Mammary epithelial cell (primary cell): ENCODE measurements at regions not wholly inside any gene's neighbourhood (a gene's known extent, or its start where the extent isn't known, plus 50 kb on each side); places are given as distances from the start of the nearest gene placed in this dataset.

Experiments used
- EZH2 ChIP-seq: IDR thresholded peaks from 2 replicates; pipeline ENCODE4 v1.6.1; 2012; ENCODE audit warnings: low read length, inconsistent platforms, borderline replicate concordance
- TF ChIP-seq, protein P1 (sequence below), 2 donors: IDR thresholded peaks in 1 of 2; conservative IDR thresholded peaks in 1 of 2; 2 replicates each; pipeline ENCODE4 v1.5.1; 2011 to 2012; ENCODE audit warnings: inconsistent platforms in 2 of 2, low read length in 2 of 2, mild to moderate bottlenecking in 2 of 2, control low read depth in 1 of 2, low read depth in 1 of 2; ENCODE audit not compliant: insufficient read depth in 1 of 2; ENCODE audit errors: extremely low read depth in 1 of 2

DNA sequence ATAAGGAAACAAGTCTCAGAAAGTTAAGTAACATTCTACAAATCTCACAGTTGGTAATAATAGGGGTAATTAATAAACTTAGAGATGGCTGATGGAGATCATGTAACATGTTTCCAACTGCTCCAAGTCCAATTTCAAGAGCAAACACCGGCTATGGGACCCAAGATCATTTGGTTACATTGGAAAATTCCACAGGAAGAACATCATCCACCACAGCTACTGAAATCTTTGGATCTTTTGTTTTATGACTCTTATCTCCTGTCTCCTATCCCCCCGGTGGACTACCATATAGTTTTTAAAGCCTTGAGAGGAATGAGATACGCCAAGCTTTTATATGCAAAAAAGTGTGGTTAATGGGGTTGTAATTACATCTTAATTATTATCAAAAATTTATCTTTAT lies 216.1 kb downstream of the WNT5A start:
- TF ChIP-seq, protein P1, sequence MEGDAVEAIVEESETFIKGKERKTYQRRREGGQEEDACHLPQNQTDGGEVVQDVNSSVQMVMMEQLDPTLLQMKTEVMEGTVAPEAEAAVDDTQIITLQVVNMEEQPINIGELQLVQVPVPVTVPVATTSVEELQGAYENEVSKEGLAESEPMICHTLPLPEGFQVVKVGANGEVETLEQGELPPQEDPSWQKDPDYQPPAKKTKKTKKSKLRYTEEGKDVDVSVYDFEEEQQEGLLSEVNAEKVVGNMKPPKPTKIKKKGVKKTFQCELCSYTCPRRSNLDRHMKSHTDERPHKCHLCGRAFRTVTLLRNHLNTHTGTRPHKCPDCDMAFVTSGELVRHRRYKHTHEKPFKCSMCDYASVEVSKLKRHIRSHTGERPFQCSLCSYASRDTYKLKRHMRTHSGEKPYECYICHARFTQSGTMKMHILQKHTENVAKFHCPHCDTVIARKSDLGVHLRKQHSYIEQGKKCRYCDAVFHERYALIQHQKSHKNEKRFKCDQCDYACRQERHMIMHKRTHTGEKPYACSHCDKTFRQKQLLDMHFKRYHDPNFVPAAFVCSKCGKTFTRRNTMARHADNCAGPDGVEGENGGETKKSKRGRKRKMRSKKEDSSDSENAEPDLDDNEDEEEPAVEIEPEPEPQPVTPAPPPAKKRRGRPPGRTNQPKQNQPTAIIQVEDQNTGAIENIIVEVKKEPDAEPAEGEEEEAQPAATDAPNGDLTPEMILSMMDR (conservative IDR thresholded peaks at IDR 0.05 in 1 of 2, IDR thresholded peaks at IDR 0.05 in 1 of 2; ENCODE audit: extremely low read depth in 1 of 2, insufficient read depth in 1 of 2, low read depth in 1 of 2, low read length in 2 of 2) = no peak
- no peak for TF ChIP-seq EZH2
